GM23248 (cell line): ENCODE measurements at regions not wholly inside any gene's neighbourhood (a gene's known extent, or its start where the extent isn't known, plus 50 kb on each side); places are given as distances from the start of the nearest gene placed in this dataset.
A peak's percentile ranks its signal among the peaks of the same experiment; 100 is the strongest.

Experiments
- DNase-seq: peaks from one replicate; pipeline ENCODE4 v3.0.0-alpha.2; 2015
- H2AFZ ChIP-seq: fragments of 200-600 bp; sonication (generic); 2 replicates; pipeline ENCODE4 v1.6.1; 2016; ENCODE audit warnings: antibody characterized with exemption
- H3F3A ChIP-seq: fragments of 200-600 bp; sonication (generic); 2 replicates; pipeline ENCODE4 v1.6.1; 2016; ENCODE audit warnings: mild to moderate bottlenecking, antibody characterized with exemption, mixed run types; ENCODE audit not compliant: insufficient read depth
- H3K27ac ChIP-seq: fragments of 200-600 bp; sonication (generic); 2 replicates; pipeline ENCODE4 v1.5.1; 2016; ENCODE audit warnings: mild to moderate bottlenecking
- H3K27me3 ChIP-seq: fragments of 200-600 bp; sonication (generic); replicated peaks from 2 replicates; pipeline ENCODE4 v1.6.1; 2016; ENCODE audit warnings: mild to moderate bottlenecking; ENCODE audit not compliant: insufficient read depth
- H3K36me3 ChIP-seq: fragments of 200-600 bp; sonication (generic); 2 replicates; pipeline ENCODE4 v1.6.1; 2016; ENCODE audit warnings: low read depth, mild to moderate bottlenecking
- H3K4me1 ChIP-seq: fragments of 200-600 bp; sonication (generic); 2 replicates; pipeline ENCODE4 v1.6.1; 2016; ENCODE audit warnings: mild to moderate bottlenecking; ENCODE audit not compliant: insufficient read depth
- H3K4me2 ChIP-seq: fragments of 200-600 bp; sonication (generic); one replicate; pipeline ENCODE4 v1.6.1; 2016; ENCODE audit warnings: mild to moderate bottlenecking; ENCODE audit not compliant: unreplicated experiment
- H3K4me3 ChIP-seq: fragments of 200-600 bp; sonication (generic); 2 replicates; pipeline ENCODE4 v1.5.1; 2016; ENCODE audit warnings: mild to moderate bottlenecking
- H3K79me2 ChIP-seq: fragments of 200-600 bp; sonication (generic); 2 replicates; pipeline ENCODE4 v1.6.1; 2016; ENCODE audit warnings: mild to moderate bottlenecking; ENCODE audit not compliant: insufficient read depth
- H3K9ac ChIP-seq: fragments of 200-600 bp; sonication (generic); 2 replicates; pipeline ENCODE4 v1.6.1; 2016; ENCODE audit warnings: mild to moderate bottlenecking
- H3K9me2 ChIP-seq: fragments of 200-600 bp; sonication (generic); 2 replicates; pipeline ENCODE4 v1.6.1; 2016; ENCODE audit warnings: mixed run types, mild to moderate bottlenecking, moderate library complexity; ENCODE audit not compliant: insufficient read depth
- H3K9me3 ChIP-seq: fragments of 200-600 bp; sonication (generic); one replicate; pipeline ENCODE4 v1.6.1; 2017; ENCODE audit warnings: low read depth
- H4K20me1 ChIP-seq: fragments of 200-600 bp; sonication (generic); 2 replicates; pipeline ENCODE4 v1.6.0; 2016; ENCODE audit not compliant: insufficient read depth
- EZH2 ChIP-seq: fragments of 200-600 bp; sonication (generic); IDR thresholded peaks from 2 replicates; pipeline ENCODE4 v1.6.1; 2018; ENCODE audit warnings: antibody characterized with exemption, mild to moderate bottlenecking; ENCODE audit not compliant: insufficient read depth, poor library complexity, severe bottlenecking
- EZH2phosphoT487 ChIP-seq: fragments of 200-600 bp; sonication (generic); IDR thresholded peaks from 2 replicates; pipeline ENCODE4 v1.6.1; 2018; ENCODE audit warnings: antibody characterized with exemption, moderate library complexity, mild to moderate bottlenecking, low read depth; ENCODE audit not compliant: insufficient read depth
- WGBS, 2 experiments: methylation state at CpG; one replicate each; pipeline ENCODE4 v1.1.6; 2015 to 2017; ENCODE audit warnings: low lambda C conversion rate in 2 of 2, low coverage in 1 of 2; ENCODE audit errors: missing lambda C conversion rate in 2 of 2; 5-methylcytosine and 5-hydroxymethylcytosine counted together
- in situ Hi-C: fragments of 300-500 bp; cut with MboI; formaldehyde crosslinking; loops from 2 replicates; pipeline ENCODE4 v1.15.0; 2020

- DNase-seq = no peak
- H2AFZ ChIP-seq = no peak overlapping the region
- H4K20me1 ChIP-seq = no peaks in the 10 kb centered on the region
- in situ Hi-C loops = no loop called here
- H3K79me2 ChIP-seq = no peaks in the 10 kb centered on the region
- no peak overlapping the region for H3K9ac ChIP-seq
- H3K4me2 ChIP-seq = no peak overlapping the region
- H3K4me3 ChIP-seq = no peak overlapping the region
- peaks cover 22% of the 10 kb centered on the region for H3K4me1 ChIP-seq
- H3K9me3 ChIP-seq = no peaks in the 10 kb centered on the region
- H3K27ac ChIP-seq = no peak overlapping the region
- no peaks in the 10 kb centered on the region for H3K36me3 ChIP-seq
- no peaks in the 10 kb centered on the region for H3K9me2 ChIP-seq
- peaks cover 22% of the 10 kb centered on the region; the same call in 1 of the 2 replicates for H3F3A ChIP-seq
- no peak for TF ChIP-seq EZH2
- TF ChIP-seq EZH2phosphoT487 = no peak
- WGBS, 2 experiments = 54 to 55% methylated on average over 5 of the region's 5 CpGs
- no peaks in the 10 kb centered on the region for H3K27me3 ChIP-seq
Observed at GRCh38 chr2:106963893-106964292, 77.9 kb upstream of the ST6GAL2 start.

DNA sequence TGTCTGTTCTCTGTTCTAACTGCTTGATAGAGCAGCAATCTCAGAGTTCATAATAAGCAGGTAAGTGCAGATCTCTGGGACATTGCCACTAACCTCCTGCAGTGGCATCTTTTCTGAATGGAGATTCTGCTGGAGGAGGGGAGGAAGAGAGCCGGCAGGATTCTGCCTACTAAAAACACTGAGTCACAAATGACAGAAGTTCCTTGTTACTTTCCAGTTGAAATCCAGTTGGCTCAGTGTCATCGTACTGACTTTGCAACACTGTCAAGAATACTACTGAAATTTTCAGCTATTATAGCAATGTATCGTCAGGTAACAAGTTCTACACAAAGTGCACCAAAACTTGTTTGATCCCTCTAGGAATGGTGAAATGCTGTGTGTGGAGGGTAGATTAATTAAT is 79.6 kb upstream of the ST6GAL2 start:
- Histone ChIP-seq H2AFZ (no peak overlapping the region), H3K4me3 (no peak overlapping the region), H3K36me3 (no peaks in the 10 kb centered on the region), H3F3A (peaks cover 16% of the 10 kb centered on the region), H3K4me1 (peaks cover 18% of the 10 kb centered on the region), H3K79me2 (no peaks in the 10 kb centered on the region), H3K9me3 (no peaks in the 10 kb centered on the region), H3K4me2 (no peak overlapping the region), H3K27ac (no peak overlapping the region), H3K27me3 (no peaks in the 10 kb centered on the region), H3K9me2 (no peaks in the 10 kb centered on the region), H4K20me1 (no peaks in the 10 kb centered on the region), H3K9ac (no peak overlapping the region)
- WGBS, 2 experiments = 33 to 47% methylated on average over 3 of the region's 3 CpGs
- in situ Hi-C loops = no loop called here
- peak; percentile 55 for DNase-seq
- TF ChIP-seq EZH2phosphoT487 = no peak
- TF ChIP-seq EZH2 = no peak

DNA sequence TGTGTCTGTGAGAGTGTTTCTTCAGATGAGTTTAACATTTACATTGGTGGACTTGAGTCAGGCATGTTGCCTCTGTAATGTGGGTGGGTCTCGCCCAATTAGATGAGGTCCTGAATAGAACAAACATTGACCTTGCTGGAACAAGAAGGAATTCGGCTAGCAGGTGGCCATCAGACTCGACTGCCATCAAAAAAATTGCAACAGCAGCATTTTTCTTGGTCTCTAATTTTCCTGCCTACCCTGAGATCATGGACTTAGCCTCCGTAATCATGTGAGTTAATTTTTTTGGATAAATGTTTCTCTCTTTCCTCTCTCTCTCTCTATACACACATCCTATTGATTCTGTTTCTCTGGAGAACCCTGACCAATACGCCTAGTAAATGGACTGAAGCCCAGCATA is 83.8 kb upstream of the ST6GAL2 start:
- DNase-seq = no peak
- Histone ChIP-seq H3K4me3 (no peak overlapping the region), H3K36me3 (no peaks in the 10 kb centered on the region), H2AFZ (no peak overlapping the region), H3K27me3 (no peaks in the 10 kb centered on the region), H3K9ac (no peak overlapping the region), H3K4me2 (no peak overlapping the region), H3K4me1 (peaks cover 35% of the 10 kb centered on the region), H3K79me2 (no peaks in the 10 kb centered on the region), H3K9me3 (no peaks in the 10 kb centered on the region), H4K20me1 (no peaks in the 10 kb centered on the region), H3K27ac (no peak overlapping the region), H3F3A (peaks cover 17% of the 10 kb centered on the region), H3K9me2 (no peaks in the 10 kb centered on the region)
- TF ChIP-seq EZH2phosphoT487 (no peak), EZH2 (no peak)
- 66 to 74% methylated on average over 5 of the region's 5 CpGs for WGBS, 2 experiments
- in situ Hi-C loops = no loop called here

- H3K9ac ChIP-seq = no peak overlapping the region
- H3K4me2 ChIP-seq = peak overlapping the region; percentile 48
- no peaks in the 10 kb centered on the region for H3K27me3 ChIP-seq
- no peak for TF ChIP-seq EZH2
- TF ChIP-seq EZH2phosphoT487 = no peak
- 25 to 27% methylated on average over 5 of the region's 5 CpGs for WGBS, 2 experiments
- peak; percentile 80 for DNase-seq
- no peak overlapping the region for H2AFZ ChIP-seq
- no peaks in the 10 kb centered on the region for H4K20me1 ChIP-seq
- no peaks in the 10 kb centered on the region for H3K9me3 ChIP-seq
- H3K4me1 ChIP-seq = peaks cover 32% of the 10 kb centered on the region
- H3K9me2 ChIP-seq = no peaks in the 10 kb centered on the region
- in situ Hi-C loops = no loop called here
- no peak overlapping the region for H3K4me3 ChIP-seq
- peaks cover 17% of the 10 kb centered on the region for H3F3A ChIP-seq
- H3K36me3 ChIP-seq = no peaks in the 10 kb centered on the region
- no peaks in the 10 kb centered on the region for H3K79me2 ChIP-seq
- peak overlapping the region; percentile 63 for H3K27ac ChIP-seq
Observed at GRCh38 chr2:106970471-106971261, 84.7 kb upstream of the ST6GAL2 start.
